ENCODE measurements at regions not wholly inside any gene's neighbourhood (a gene's known extent, or its start where the extent isn't known, plus 50 kb on each side); places are given as distances from the start of the nearest gene placed in this dataset.

GRCh38 chr3:54020436-54020835 is 101.9 kb upstream of the CACNA2D3 start:
- DNase-seq: no peak

- no peak for DNase-seq
Observed at GRCh38 chr3:54014067-54014466, 108.3 kb upstream of the CACNA2D3 start.

DNA sequence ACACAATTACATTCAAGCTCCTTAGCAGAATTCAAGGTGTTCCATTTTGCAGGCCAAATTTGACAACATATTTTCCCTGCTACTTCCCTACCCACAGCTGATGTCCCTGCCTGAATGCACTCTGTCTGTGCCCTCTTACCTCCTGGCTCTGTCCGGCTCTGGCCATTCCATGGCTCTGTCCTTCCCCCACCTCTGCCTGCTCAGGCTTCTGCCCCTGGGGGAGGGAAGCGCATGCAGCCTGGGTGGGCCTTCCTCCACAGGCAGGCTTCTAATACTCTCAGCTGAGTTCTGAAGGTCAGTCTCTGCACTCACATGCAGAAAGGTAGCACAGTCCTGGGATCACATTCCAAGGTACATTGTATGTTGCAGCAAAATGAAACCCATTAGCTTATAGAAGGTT is 113.6 kb upstream of the CACNA2D3 start:
- no peak for DNase-seq

DNA sequence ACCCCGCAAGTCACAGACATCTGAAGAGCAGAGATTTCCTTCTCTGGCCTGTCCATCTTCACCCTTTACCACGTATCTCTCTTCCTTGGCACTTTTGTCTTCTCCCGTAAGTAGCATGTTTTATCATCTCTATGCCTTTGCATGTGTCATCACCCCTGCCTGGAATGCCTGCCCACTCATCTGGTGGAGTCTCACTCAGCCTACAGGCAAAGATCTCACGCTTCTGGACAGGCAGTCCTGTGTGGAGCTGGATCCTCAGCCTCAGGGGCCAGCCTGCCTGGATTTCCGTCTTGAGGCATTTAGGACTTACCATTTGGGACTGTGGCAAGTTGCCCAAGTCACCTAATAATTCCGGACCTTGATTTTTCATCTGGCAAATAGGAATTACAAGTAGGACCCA is 114.3 kb upstream of the CACNA2D3 start:
- DNase-seq: no peak

- DNase-seq: no peak
Observed at GRCh38 chr3:54004335-54004734, 112.7 kb upstream of the SELENOK start.

DNA sequence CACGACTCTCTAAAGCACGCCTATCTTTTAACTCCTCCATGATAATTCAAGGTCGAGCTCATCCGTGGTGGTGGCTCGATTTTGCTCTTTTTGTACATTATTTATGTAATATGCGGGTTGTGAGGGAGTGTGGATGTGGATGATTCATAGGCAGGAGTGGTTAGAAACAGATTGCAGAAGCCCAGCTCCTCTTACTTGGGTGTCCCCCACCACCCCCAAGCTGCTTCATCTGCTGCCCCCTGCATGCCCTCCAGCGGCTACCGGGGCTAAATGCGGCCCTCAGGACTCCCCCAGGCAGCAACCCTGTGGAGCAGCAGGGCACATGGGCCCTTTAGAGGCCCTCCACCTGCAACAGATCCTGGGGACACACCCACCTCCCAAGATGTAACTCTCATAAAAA is 111.5 kb upstream of the SELENOK start:
- DNase-seq: no peak

- DNase-seq: no peak
Observed at GRCh38 chr3:53999725-54000124, 108.1 kb upstream of the SELENOK start.

- DNase-seq: no peak
Observed at GRCh38 chr3:53998980-53999379, 107.3 kb upstream of the SELENOK start.

GRCh38 chr3:53997476-53997875 is 105.8 kb upstream of the SELENOK start:
- DNase-seq: no peak

- DNase-seq: no peak
Observed at GRCh38 chr3:53996141-53996874, 104.6 kb upstream of the SELENOK start.

DNA sequence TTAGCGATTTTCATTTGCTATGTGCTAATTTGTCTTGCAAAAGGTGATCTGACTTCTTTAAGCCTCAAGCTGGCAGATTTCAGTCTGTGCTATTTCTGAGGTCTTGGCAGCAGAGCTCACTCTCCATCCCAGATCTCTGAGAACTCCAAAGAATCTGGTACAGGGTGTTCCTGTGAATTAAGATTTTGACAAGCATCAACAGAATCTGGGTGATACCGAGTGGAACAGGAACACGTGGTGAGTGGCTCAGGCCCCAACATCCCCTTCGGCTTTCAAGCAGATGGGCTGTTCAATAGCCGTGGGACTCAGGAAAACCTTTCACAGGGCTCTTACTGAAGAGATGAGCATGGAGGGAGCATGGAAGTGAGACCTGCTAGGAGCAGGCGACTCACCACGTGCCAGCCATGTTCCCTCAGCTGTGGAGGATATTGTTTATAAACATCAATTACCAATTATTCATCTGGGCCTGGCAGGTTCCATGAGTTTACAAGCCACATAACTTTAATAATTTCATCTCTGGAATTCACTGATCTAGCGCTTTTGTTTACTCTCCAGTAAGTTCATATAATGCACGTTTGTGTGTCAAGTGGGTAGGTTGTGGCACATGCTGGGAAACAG is 103.4 kb upstream of the SELENOK start:
- no peak for DNase-seq

DNA sequence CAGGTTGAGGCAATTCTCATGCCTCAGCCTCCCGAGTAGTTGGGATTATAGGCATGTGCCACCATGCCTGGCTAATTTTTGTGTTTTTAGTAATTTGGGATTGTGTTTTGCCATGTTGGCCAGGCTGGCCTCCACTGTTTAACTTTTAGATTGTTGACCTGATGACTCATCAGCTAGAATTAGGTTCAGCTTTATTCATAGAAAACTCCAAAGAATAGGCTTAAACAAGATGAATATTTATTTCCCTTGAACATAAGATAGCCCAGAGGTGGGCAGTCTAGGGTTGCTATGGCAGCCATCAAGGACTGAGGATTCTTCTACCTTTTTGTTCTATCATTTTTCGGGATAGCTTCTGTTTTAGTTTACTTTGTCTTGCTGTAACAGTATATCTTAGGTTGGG is 99.6 kb upstream of the SELENOK start:
- DNase-seq: no peak

- DNase-seq: no peak
Observed at GRCh38 chr3:53989946-53990345, 98.3 kb upstream of the SELENOK start.

DNA sequence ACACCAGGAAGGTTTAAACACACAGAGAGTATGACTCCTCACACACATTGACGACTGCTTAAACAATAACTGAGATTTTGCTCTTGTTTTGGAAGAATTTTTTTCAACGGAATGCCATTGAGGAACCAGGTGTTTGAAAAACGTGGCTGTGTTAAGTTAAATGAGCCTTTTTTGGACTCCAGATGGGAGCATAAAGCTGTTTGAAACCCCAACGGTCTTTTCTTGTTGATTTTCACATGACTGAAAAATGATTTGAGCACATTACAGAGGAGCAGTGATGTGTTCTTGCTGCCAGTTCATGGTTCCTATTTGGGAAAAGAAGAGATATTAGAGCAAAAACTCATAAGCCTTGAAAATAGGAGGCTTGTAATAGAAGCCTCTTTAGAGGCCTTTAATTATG is 97.8 kb upstream of the SELENOK start:
- DNase-seq: no peak

GRCh38 chr3:53978386-53978785 is 86.7 kb upstream of the SELENOK start:
- DNase-seq: no peak

DNA sequence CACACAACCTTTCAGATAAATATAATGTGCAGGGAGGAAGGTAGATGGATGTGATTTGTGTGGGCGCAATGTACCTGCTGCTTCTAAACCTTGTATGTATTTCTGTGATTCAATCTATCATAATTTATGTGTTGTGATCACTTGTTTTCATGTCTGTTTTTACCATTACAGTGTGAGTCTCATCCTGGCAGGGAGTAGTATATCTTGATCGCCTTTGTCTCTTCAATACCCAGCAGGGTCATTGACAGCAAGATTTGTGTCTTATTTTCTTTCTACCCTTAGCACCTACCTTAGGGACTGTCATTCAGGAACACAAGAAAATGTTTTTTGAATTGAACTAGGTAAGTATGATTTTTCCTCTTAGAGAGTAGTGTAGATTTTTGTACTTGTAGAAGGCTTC is 83.7 kb upstream of the SELENOK start:
- no peak for DNase-seq

DNA sequence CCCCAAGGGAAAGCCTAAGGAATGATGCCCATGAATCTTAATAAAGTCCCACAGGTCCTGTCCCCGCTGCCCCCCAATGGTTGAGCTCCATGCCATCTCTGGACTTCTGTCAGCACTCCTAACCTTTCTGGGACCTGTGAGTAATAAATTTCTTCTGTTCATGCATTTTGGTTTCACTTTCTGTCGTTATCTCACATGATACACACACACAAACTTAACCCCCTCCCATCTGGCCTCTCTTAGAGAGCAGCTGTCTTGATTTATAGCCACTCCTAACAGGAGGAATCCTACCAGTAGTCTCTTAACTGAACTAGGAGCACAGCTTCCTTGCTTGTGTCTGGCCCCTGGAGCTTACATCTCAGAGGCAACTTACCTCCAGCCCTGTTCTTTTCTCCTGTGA is 82.7 kb upstream of the SELENOK start:
- no peak for DNase-seq

GRCh38 chr3:53973905-53974304 is 82.2 kb upstream of the SELENOK start:
- DNase-seq: no peak

- DNase-seq: no peak
Observed at GRCh38 chr3:53970661-53971060, 79.0 kb upstream of the SELENOK start.

GRCh38 chr3:53969086-53969485 is 77.4 kb upstream of the SELENOK start:
- DNase-seq: no peak

GRCh38 chr3:53965291-53965690 is 73.6 kb upstream of the SELENOK start:
- no peak for DNase-seq

DNA sequence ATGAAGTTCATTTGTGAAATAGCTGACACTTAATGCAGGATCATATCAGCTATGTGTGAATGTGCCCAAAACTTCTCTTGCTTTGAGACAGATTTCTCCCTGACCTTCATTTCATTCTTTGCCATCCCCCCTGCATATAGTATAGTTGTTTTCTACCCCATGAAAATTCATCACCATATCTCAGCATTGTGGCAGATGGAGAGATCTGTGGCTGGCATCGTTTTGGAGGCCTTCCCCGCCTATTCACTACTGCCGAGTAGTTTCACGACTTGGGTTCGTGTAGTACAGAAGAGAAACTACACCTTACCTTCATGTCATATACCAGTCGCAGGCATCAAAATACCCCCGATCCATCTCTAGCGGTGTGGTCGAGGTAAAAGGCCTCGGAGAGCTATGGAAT is 66.2 kb upstream of the SELENOK start:
- no peak for DNase-seq

- peak; percentile 88 for DNase-seq
Observed at GRCh38 chr3:53956586-53956985, 64.9 kb upstream of the SELENOK start.

DNA sequence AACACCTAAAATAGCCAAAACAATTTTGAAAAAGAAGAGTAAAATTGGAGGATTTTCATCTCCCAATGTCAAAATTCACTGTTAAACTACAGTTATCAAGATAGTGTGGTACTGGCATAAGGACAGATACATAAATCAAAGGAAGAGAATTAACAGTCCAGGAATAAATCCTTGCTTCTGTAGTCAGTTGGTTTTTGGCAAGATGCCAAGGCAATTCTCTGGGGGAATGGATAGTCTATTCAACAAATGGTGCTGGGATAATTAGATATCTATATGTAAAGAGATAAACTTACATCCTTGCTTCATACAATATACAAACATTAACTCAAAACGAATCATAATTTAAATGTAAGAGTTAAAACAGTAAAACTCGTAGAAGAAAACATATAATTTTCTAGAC is 57.9 kb upstream of the SELENOK start:
- DNase-seq: peak; percentile 11

- DNase-seq: no peak
Observed at GRCh38 chr3:53948174-53948573, 56.5 kb upstream of the SELENOK start.
